ENCODE measurements at regions not wholly inside any gene's neighbourhood (a gene's known extent, or its start where the extent isn't known, plus 50 kb on each side); places are given as distances from the start of the nearest gene placed in this dataset.

DNA sequence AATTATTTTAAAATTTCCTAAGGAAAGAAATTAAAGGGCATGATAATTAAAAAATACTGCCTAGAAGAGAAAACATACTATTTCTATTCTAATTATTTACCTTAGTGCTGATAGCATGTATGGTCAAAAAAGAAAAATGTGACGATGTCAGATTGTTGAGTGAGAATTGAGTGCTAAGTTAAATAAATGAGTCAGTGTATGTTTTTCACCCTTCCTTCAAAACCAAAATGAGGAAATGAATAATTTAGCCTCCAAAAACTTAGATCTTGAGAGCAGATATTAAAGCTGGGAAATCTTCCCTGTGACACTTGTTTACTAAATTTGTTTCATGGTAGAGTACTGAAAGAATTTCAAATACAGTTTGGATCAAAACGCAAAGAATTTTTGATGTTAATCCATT lies 58.6 kb upstream of the NYAP2 start:
- intact Hi-C loops (cut with micrococcal nuclease; ENCODE audit: unreplicated experiment) = no loop called here
- no peak for DNase-seq
- Mint-ChIP-seq H3K36me3 (ENCODE audit: insufficient read depth, unreplicated experiment) (no peaks in the 10 kb centered on the region), H3K4me3 (ENCODE audit: low read depth, unreplicated experiment) (no peak overlapping the region), H3K9me3 (ENCODE audit: low read depth, unreplicated experiment) (no peaks in the 10 kb centered on the region), H3K27ac (ENCODE audit: unreplicated experiment) (no peak overlapping the region), H3K27me3 (ENCODE audit: unreplicated experiment) (no peaks in the 10 kb centered on the region), H3K4me1 (ENCODE audit: low read depth, unreplicated experiment) (peaks cover 8% of the 10 kb centered on the region)
- no peak for TF ChIP-seq CTCF (IDR thresholded peaks at IDR 0.05; ENCODE audit: unreplicated experiment)
- BruUV-seq (replicated peaks) = no TSS peak
- CTCF ChIA-PET = interaction anchor here (1.1 kb wide), 1 partner anchor 325 kb away, joined by 3 read pairs; no protein-coding TSS in a partner anchor

DNA sequence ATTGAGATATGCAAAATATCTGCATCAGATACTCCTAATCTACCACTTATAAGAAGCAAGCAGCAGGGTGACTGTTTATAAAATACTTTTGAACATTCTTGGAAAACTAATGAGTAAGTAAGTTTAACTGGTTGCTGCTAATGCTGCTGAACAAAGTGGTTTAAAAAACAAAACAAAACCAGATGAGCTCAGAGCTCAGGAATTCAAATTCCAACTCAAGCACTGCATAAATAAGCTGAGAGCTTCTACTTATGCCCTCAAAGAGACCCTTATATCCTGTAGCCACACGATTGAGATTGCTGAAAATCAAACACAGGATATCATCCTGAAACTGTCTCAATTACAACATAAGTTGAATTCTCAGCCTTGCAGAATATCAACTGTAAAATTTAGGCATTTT lies 62.3 kb upstream of the NYAP2 start:
- Mint-ChIP-seq H3K9me3 (ENCODE audit: low read depth, unreplicated experiment) (no peaks in the 10 kb centered on the region), H3K27me3 (ENCODE audit: unreplicated experiment) (no peaks in the 10 kb centered on the region), H3K36me3 (ENCODE audit: insufficient read depth, unreplicated experiment) (no peaks in the 10 kb centered on the region), H3K4me3 (ENCODE audit: low read depth, unreplicated experiment) (no peak overlapping the region), H3K4me1 (ENCODE audit: low read depth, unreplicated experiment) (peaks cover 8% of the 10 kb centered on the region), H3K27ac (ENCODE audit: unreplicated experiment) (no peak overlapping the region)
- DNase-seq = no peak
- CTCF ChIA-PET = no interaction called here
- TF ChIP-seq CTCF (IDR thresholded peaks at IDR 0.05; ENCODE audit: unreplicated experiment) = no peak
- no TSS peak for BruUV-seq (replicated peaks)
- intact Hi-C loops (cut with micrococcal nuclease; ENCODE audit: unreplicated experiment) = no loop called here

DNA sequence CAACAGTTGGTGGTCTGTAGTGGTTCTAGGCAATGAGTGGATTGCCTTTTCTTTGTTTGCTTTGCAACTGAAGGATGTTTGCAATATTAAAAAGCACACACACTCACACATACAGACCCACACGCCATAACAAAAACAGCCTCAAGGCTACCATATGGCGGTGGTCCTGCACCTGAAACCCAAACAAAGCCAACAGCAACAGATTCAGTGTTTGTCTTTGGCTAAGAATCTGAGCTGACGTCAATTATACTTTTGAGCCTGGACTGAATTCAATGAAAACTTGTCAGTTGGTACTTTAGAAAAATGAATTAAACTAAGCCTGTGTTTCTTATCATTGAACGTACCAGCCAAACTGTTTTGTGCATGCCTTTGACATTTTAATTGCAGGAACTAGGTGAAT lies 65.0 kb upstream of the NYAP2 start:
- no peaks in the 10 kb centered on the region for H3K9me3 Mint-ChIP-seq (ENCODE audit: low read depth, unreplicated experiment)
- H3K27me3 Mint-ChIP-seq (ENCODE audit: unreplicated experiment) = no peaks in the 10 kb centered on the region
- no peaks in the 10 kb centered on the region for H3K36me3 Mint-ChIP-seq (ENCODE audit: insufficient read depth, unreplicated experiment)
- H3K27ac Mint-ChIP-seq (ENCODE audit: unreplicated experiment) = no peak overlapping the region
- CTCF ChIA-PET = no interaction called here
- no TSS peak for BruUV-seq (replicated peaks)
- DNase-seq = no peak
- H3K4me3 Mint-ChIP-seq (ENCODE audit: low read depth, unreplicated experiment) = no peak overlapping the region
- peaks cover 8% of the 10 kb centered on the region for H3K4me1 Mint-ChIP-seq (ENCODE audit: low read depth, unreplicated experiment)
- intact Hi-C loops (cut with micrococcal nuclease; ENCODE audit: unreplicated experiment) = no loop called here
- TF ChIP-seq CTCF (IDR thresholded peaks at IDR 0.05; ENCODE audit: unreplicated experiment) = no peak

- TF ChIP-seq CTCF (IDR thresholded peaks at IDR 0.05; ENCODE audit: unreplicated experiment) = no peak
- H3K27me3 Mint-ChIP-seq (ENCODE audit: unreplicated experiment) = no peaks in the 10 kb centered on the region
- no TSS peak for BruUV-seq (replicated peaks)
- intact Hi-C loops (cut with micrococcal nuclease; ENCODE audit: unreplicated experiment) = no loop called here
- DNase-seq = no peak
- H3K4me1 Mint-ChIP-seq (ENCODE audit: low read depth, unreplicated experiment) = no peaks in the 10 kb centered on the region
- H3K36me3 Mint-ChIP-seq (ENCODE audit: insufficient read depth, unreplicated experiment) = no peaks in the 10 kb centered on the region
- H3K9me3 Mint-ChIP-seq (ENCODE audit: low read depth, unreplicated experiment) = peaks cover 2% of the 10 kb centered on the region
- no peak overlapping the region for H3K4me3 Mint-ChIP-seq (ENCODE audit: low read depth, unreplicated experiment)
- CTCF ChIA-PET = no interaction called here
- H3K27ac Mint-ChIP-seq (ENCODE audit: unreplicated experiment) = no peak overlapping the region
Observed at GRCh38 chr2:225328192-225328591, 71.3 kb upstream of the NYAP2 start.
